ENCODE measurements at regions not wholly inside any gene's neighbourhood (a gene's known extent, or its start where the extent isn't known, plus 50 kb on each side); places are given as distances from the start of the nearest gene placed in this dataset.
"Not testable (repeated sequence)": the region's sequence is repeated elsewhere in the genome, so short reads cannot be mapped to it uniquely, and the experiment has no call there.

GRCh38 chr11:83392556-83392955, 106.4 kb upstream of the CCDC90B start:
- intact Hi-C loops (cut with DNase I, micrococcal nuclease), result no loop called here
- no peaks in the 10 kb centered on the region for H3K36me3 Mint-ChIP-seq (ENCODE audit: low read depth)
- peaks cover 3% of the 10 kb centered on the region for H3K9me3 Mint-ChIP-seq
- H3K4me1 Mint-ChIP-seq (ENCODE audit: low read depth), result no peaks in the 10 kb centered on the region
- no peak for ATAC-seq (ENCODE audit: poor library complexity)
- Histone ChIP-seq H3K27me3 (ENCODE audit: control insufficient read depth in 1 of 2, insufficient read depth in 2 of 2, low read length in 2 of 2) (no peaks in the 10 kb centered on the region), H3K36me3 (ENCODE audit: insufficient read depth, low read length) (no peaks in the 10 kb centered on the region), H3K4me1 (ENCODE audit: insufficient read depth, low read length) (no peaks in the 10 kb centered on the region), H3K9me3 (ENCODE audit: control insufficient read depth in 1 of 2, insufficient read depth in 1 of 2, low read length in 2 of 2) (peaks cover under 1 to 6% of the 10 kb centered on the region in 2 experiments), H3K27ac (ENCODE audit: low read depth in 1 of 2, low read length in 2 of 2) (no peak overlapping the region), H3K4me3 (ENCODE audit: low read length) (no peak overlapping the region)
- TF ChIP-seq, protein P1, sequence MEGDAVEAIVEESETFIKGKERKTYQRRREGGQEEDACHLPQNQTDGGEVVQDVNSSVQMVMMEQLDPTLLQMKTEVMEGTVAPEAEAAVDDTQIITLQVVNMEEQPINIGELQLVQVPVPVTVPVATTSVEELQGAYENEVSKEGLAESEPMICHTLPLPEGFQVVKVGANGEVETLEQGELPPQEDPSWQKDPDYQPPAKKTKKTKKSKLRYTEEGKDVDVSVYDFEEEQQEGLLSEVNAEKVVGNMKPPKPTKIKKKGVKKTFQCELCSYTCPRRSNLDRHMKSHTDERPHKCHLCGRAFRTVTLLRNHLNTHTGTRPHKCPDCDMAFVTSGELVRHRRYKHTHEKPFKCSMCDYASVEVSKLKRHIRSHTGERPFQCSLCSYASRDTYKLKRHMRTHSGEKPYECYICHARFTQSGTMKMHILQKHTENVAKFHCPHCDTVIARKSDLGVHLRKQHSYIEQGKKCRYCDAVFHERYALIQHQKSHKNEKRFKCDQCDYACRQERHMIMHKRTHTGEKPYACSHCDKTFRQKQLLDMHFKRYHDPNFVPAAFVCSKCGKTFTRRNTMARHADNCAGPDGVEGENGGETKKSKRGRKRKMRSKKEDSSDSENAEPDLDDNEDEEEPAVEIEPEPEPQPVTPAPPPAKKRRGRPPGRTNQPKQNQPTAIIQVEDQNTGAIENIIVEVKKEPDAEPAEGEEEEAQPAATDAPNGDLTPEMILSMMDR (IDR thresholded peaks at IDR 0.05), result no peak
- POLR2A ChIA-PET, result no interaction called here
- no peak overlapping the region for H3K4me3 Mint-ChIP-seq
- no peak for DNase-seq
- H3K27me3 Mint-ChIP-seq, result no peaks in the 10 kb centered on the region
- CTCF ChIA-PET, result no interaction called here
- H3K27ac Mint-ChIP-seq, result no peak overlapping the region

DNA sequence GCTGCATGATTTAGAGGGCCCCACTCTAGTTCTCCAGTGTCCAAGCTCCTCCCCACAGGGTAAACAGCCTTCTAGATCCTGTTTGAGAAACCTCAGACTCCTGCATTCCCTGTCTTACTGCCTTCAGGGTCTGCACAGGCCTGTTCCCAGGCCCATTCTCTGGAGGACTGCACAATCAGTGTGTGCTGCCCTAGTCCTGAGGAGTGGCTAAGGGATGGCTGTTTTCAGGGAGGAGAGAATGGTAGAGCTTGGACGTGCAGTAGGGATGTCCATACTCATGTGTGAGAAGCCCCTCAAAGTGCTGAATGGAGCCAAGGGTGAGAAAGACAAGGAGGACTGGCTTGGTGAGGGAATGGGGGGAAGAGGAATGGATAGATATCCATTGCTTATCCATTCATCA, 103.8 kb upstream of the CCDC90B start:
- TF ChIP-seq, protein P1 (IDR thresholded peaks at IDR 0.05), result no peak
- DNase-seq (no peak), ATAC-seq (ENCODE audit: poor library complexity) (no peak)
- Mint-ChIP-seq H3K27me3 (no peaks in the 10 kb centered on the region), H3K27ac (no peak overlapping the region), H3K4me3 (no peak overlapping the region), H3K4me1 (ENCODE audit: low read depth) (no peaks in the 10 kb centered on the region), H3K36me3 (ENCODE audit: low read depth) (no peaks in the 10 kb centered on the region), H3K9me3 (peaks cover 6% of the 10 kb centered on the region)
- ChIA-PET POLR2A (no interaction called here), CTCF (no interaction called here)
- Histone ChIP-seq H3K9me3 (ENCODE audit: control insufficient read depth in 1 of 2, insufficient read depth in 1 of 2, low read length in 2 of 2) (peaks cover 9 to 10% of the 10 kb centered on the region in 2 experiments), H3K4me3 (ENCODE audit: low read length) (no peak overlapping the region), H3K36me3 (ENCODE audit: insufficient read depth, low read length) (no peaks in the 10 kb centered on the region), H3K27me3 (ENCODE audit: control insufficient read depth in 1 of 2, insufficient read depth in 2 of 2, low read length in 2 of 2) (no peaks in the 10 kb centered on the region), H3K4me1 (ENCODE audit: insufficient read depth, low read length) (no peaks in the 10 kb centered on the region), H3K27ac (ENCODE audit: low read depth in 1 of 2, low read length in 2 of 2) (no peak overlapping the region)
- intact Hi-C loops (cut with DNase I, micrococcal nuclease), result no loop called here

DNA sequence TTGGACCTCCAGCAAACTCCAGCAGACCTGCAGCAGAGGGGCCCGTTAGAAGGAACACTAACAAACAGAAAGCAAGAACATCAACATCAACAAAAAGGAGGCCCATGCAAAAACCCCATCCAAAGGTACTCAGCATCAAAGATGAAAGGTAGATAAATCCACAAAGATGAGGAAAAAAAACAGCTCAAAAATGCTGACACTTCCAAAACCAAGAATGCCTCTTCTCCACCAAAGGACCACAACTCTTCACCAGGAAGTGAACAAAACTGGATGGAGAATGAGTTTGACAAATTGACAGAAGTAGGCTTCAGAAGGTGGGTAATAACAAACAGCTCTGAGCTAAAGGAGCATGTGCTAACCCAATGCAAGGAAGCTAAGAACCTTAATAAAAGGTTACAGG, 97.7 kb upstream of the CCDC90B start:
- H3K4me3 Mint-ChIP-seq, result not testable (repeated sequence)

DNA sequence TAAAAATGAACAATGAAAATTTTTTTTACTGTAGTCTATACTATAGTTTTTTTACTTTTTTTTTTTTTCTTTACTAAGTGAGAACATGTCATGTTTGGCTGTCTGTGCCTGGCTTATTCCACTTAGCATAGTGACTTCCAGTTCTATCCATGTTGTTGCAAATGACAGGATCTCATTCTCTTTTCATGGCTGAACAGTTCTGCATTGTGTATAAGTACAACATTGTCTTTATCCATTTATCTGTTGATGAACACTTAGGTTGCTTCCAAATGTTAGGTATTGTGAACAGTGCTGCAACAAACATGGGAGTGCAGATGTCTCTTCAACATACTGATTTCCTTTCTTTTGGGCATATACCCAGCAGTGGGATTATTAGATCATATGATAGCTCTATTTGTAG, 88.1 kb upstream of the CCDC90B start:
- ChIA-PET CTCF (no interaction called here), POLR2A (no interaction called here)
- H3K4me3 Mint-ChIP-seq, result no peak overlapping the region
- no peak overlapping the region for H3K27ac Mint-ChIP-seq
- Histone ChIP-seq H3K27ac (ENCODE audit: low read depth in 1 of 2, low read length in 2 of 2) (no peak overlapping the region), H3K4me1 (ENCODE audit: insufficient read depth, low read length) (no peaks in the 10 kb centered on the region), H3K36me3 (ENCODE audit: insufficient read depth, low read length) (no peaks in the 10 kb centered on the region), H3K9me3 (ENCODE audit: control insufficient read depth in 1 of 2, insufficient read depth in 1 of 2, low read length in 2 of 2) (peaks cover 0 to 5% of the 10 kb centered on the region in 2 experiments), H3K27me3 (ENCODE audit: control insufficient read depth in 1 of 2, insufficient read depth in 2 of 2, low read length in 2 of 2) (no peaks in the 10 kb centered on the region), H3K4me3 (ENCODE audit: low read length) (no peak overlapping the region)
- TF ChIP-seq, protein P1 (IDR thresholded peaks at IDR 0.05), result no peak
- H3K36me3 Mint-ChIP-seq (ENCODE audit: low read depth), result no peaks in the 10 kb centered on the region
- no peaks in the 10 kb centered on the region for H3K9me3 Mint-ChIP-seq
- intact Hi-C loops (cut with DNase I, micrococcal nuclease), result no loop called here
- DNase-seq (no peak), ATAC-seq (ENCODE audit: poor library complexity) (no peak)
- peaks cover 10% of the 10 kb centered on the region for H3K27me3 Mint-ChIP-seq
- no peaks in the 10 kb centered on the region for H3K4me1 Mint-ChIP-seq (ENCODE audit: low read depth)

More for the DNA sequence above, 97.7 kb upstream of the CCDC90B start:
- H3K9me3 Mint-ChIP-seq, result peaks cover 13% of the 10 kb centered on the region
- ATAC-seq (ENCODE audit: poor library complexity); H3K4me1 Mint-ChIP-seq (ENCODE audit: low read depth); H3K27ac ChIP-seq (ENCODE audit: low read depth in 1 of 2, low read length in 2 of 2); intact Hi-C loops (cut with DNase I, micrococcal nuclease); DNase-seq; H3K36me3 Mint-ChIP-seq (ENCODE audit: low read depth); H3K27ac Mint-ChIP-seq; CTCF ChIA-PET; H3K4me1 ChIP-seq (ENCODE audit: insufficient read depth, low read length); POLR2A ChIA-PET; H3K27me3 Mint-ChIP-seq; H3K36me3 ChIP-seq (ENCODE audit: insufficient read depth, low read length); H3K4me3 ChIP-seq (ENCODE audit: low read length); H3K27me3 ChIP-seq (ENCODE audit: control insufficient read depth in 1 of 2, insufficient read depth in 2 of 2, low read length in 2 of 2): not testable (repeated sequence)
- peaks cover 21 to 25% of the 10 kb centered on the region in 2 experiments for H3K9me3 ChIP-seq (ENCODE audit: control insufficient read depth in 1 of 2, insufficient read depth in 1 of 2, low read length in 2 of 2)

Data from CD4-positive, alpha-beta T cell (primary cell).